GM23338 (cell line): ENCODE measurements at regions not wholly inside any gene's neighbourhood (a gene's known extent, or its start where the extent isn't known, plus 50 kb on each side); places are given as distances from the start of the nearest gene placed in this dataset.

ENCODE experiments used
- EZH2 ChIP-seq: fragments of 200-600 bp; sonication (generic); IDR thresholded peaks from one replicate; pipeline ENCODE4 v1.8.0; 2017; ENCODE audit warnings: antibody characterized with exemption, mild to moderate bottlenecking, low read depth; ENCODE audit not compliant: unreplicated experiment
- JUNB ChIP-seq: IDR thresholded peaks from one replicate; pipeline ENCODE4 v1.6.1; 2016; ENCODE audit warnings: antibody characterized with exemption; ENCODE audit not compliant: unreplicated experiment
- NANOG ChIP-seq: IDR thresholded peaks from 2 replicates; pipeline ENCODE4 v1.6.1; 2016; ENCODE audit warnings: antibody characterized with exemption, borderline replicate concordance
- POLR2AphosphoS5 ChIP-seq: IDR thresholded peaks from 2 replicates; pipeline ENCODE4 v1.6.1; 2016; ENCODE audit warnings: antibody characterized with exemption, low read depth
- TF ChIP-seq, protein P1 (sequence below), 2 experiments: fragments of 200-600 bp in 1 of 2; sonication (generic) in 1 of 2; conservative IDR thresholded peaks; 2 replicates each; pipeline versions ENCODE4 v1.5.1 to v1.6.1; 2016 to 2017; ENCODE audit warnings: antibody characterized with exemption in 2 of 2, low read depth in 2 of 2, mild to moderate bottlenecking in 2 of 2, moderate library complexity in 1 of 2
- TF ChIP-seq, protein P2 (sequence below): IDR thresholded peaks from 2 replicates; pipeline ENCODE4 v1.6.1; 2016; ENCODE audit warnings: antibody characterized with exemption

DNA sequence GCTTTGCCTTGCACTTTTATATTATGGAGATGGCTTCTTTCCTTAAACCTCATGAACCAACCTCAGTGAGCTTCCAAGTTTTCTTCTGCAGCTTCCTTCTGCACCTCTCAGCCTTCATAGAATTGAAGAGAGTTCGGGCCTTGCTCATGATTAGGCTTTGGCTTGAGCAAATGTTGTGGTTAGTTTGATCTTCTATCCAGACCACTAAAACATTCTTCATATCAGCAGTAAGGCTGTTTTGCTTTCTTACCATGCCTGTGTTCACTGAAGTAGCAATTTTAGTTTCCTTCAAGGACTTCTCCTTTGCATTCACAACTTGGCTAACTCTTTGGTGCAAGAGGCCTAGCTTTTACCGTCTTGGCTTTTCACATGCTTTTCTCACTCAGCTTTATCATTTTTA lies 125.4 kb downstream of the SNAPC1 start:
- TF ChIP-seq, protein P1, sequence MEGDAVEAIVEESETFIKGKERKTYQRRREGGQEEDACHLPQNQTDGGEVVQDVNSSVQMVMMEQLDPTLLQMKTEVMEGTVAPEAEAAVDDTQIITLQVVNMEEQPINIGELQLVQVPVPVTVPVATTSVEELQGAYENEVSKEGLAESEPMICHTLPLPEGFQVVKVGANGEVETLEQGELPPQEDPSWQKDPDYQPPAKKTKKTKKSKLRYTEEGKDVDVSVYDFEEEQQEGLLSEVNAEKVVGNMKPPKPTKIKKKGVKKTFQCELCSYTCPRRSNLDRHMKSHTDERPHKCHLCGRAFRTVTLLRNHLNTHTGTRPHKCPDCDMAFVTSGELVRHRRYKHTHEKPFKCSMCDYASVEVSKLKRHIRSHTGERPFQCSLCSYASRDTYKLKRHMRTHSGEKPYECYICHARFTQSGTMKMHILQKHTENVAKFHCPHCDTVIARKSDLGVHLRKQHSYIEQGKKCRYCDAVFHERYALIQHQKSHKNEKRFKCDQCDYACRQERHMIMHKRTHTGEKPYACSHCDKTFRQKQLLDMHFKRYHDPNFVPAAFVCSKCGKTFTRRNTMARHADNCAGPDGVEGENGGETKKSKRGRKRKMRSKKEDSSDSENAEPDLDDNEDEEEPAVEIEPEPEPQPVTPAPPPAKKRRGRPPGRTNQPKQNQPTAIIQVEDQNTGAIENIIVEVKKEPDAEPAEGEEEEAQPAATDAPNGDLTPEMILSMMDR (conservative IDR thresholded peaks at IDR 0.05; ENCODE audit: low read depth in 2 of 2), result no peak
- TF ChIP-seq EZH2 (no peak), POLR2AphosphoS5 (no peak), JUNB (no peak), NANOG (no peak)
- TF ChIP-seq, protein P2, sequence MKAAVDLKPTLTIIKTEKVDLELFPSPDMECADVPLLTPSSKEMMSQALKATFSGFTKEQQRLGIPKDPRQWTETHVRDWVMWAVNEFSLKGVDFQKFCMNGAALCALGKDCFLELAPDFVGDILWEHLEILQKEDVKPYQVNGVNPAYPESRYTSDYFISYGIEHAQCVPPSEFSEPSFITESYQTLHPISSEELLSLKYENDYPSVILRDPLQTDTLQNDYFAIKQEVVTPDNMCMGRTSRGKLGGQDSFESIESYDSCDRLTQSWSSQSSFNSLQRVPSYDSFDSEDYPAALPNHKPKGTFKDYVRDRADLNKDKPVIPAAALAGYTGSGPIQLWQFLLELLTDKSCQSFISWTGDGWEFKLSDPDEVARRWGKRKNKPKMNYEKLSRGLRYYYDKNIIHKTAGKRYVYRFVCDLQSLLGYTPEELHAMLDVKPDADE, result no peak
